ENCODE measurements at regions not wholly inside any gene's neighbourhood (a gene's known extent, or its start where the extent isn't known, plus 50 kb on each side); places are given as distances from the start of the nearest gene placed in this dataset.
"Not testable (repeated sequence)": the region's sequence is repeated elsewhere in the genome, so short reads cannot be mapped to it uniquely, and the experiment has no call there.

- Mint-ChIP-seq H3K27me3 (peaks cover 4 to 13% (median 7%) of the 10 kb centered on the region in 3 donors), H3K36me3 (peaks cover 13 to 45% of the 10 kb centered on the region in 2 donors), H3K27ac (no peak overlapping the region), H3K4me1 (no peaks in the 10 kb centered on the region), H3K9me3 (peaks cover 17 to 34% (median 27%) of the 10 kb centered on the region in 7 donors), H3K4me3 (no peak overlapping the region)
- ATAC-seq (ENCODE audit: low read depth in 2 of 2), result no peak
- DNase-seq, result no peak
Observed at GRCh38 chr2:238527565-238527964, 100.8 kb downstream of the ASB1 start.

GRCh38 chr2:238528953-238529781, 102.4 kb downstream of the ASB1 start:
- Mint-ChIP-seq H3K27ac (peak overlapping the region in 1 of 6 donors; percentile 16), H3K4me1 (no peaks in the 10 kb centered on the region), H3K27me3 (peaks cover 4 to 13% (median 7%) of the 10 kb centered on the region in 3 donors), H3K36me3 (peaks cover 16 to 41% of the 10 kb centered on the region in 2 donors), H3K4me3 (no peak overlapping the region), H3K9me3 (peaks cover 16 to 43% (median 31%) of the 10 kb centered on the region in 7 donors)
- no peak for DNase-seq
- ATAC-seq (ENCODE audit: low read depth in 2 of 2), result no peak

- H3K4me1 Mint-ChIP-seq; H3K27me3 Mint-ChIP-seq; DNase-seq; H3K27ac Mint-ChIP-seq; ATAC-seq (ENCODE audit: low read depth in 2 of 2): not testable (repeated sequence)
- H3K4me3 Mint-ChIP-seq, result peak overlapping the region in 1 of 8 donors; percentile 64
- peaks cover 16 to 43% (median 31%) of the 10 kb centered on the region in 7 donors for H3K9me3 Mint-ChIP-seq
- peaks cover 22 to 41% of the 10 kb centered on the region in 2 donors for H3K36me3 Mint-ChIP-seq
Observed at GRCh38 chr2:238531017-238531645, 104.4 kb downstream of the ASB1 start.

- not testable (repeated sequence) for H3K4me3 Mint-ChIP-seq; H3K36me3 Mint-ChIP-seq; DNase-seq; ATAC-seq (ENCODE audit: low read depth in 2 of 2); H3K27ac Mint-ChIP-seq; H3K4me1 Mint-ChIP-seq
- Mint-ChIP-seq H3K27me3 (peaks cover 0 to 19% (median 15%) of the 10 kb centered on the region in 3 donors), H3K9me3 (peaks cover 0 to 45% (median 17%) of the 10 kb centered on the region in 7 donors)
Observed at GRCh38 chr2:238543732-238544131, 117.0 kb downstream of the ASB1 start.

GRCh38 chr2:238548902-238549462, 122.3 kb downstream of the ASB1 start:
- H3K27me3 Mint-ChIP-seq, result peaks cover 0 to 10% (median 10%) of the 10 kb centered on the region in 3 donors
- H3K4me3 Mint-ChIP-seq, result no peak overlapping the region
- peaks cover 5 to 34% (median 15%) of the 10 kb centered on the region in 7 donors for H3K9me3 Mint-ChIP-seq

GRCh38 chr2:238549866-238550265, 123.1 kb downstream of the ASB1 start:
- Mint-ChIP-seq H3K9me3 (peaks cover 5 to 35% (median 16%) of the 10 kb centered on the region in 7 donors), H3K4me3 (no peak overlapping the region), H3K27me3 (peaks cover 0 to 5% (median 4%) of the 10 kb centered on the region in 3 donors), H3K27ac (no peak overlapping the region), H3K36me3 (peaks cover 5 to 8% of the 10 kb centered on the region in 2 donors), H3K4me1 (no peaks in the 10 kb centered on the region)
- ATAC-seq (ENCODE audit: low read depth in 2 of 2), result no peak
- no peak for DNase-seq

More at GRCh38 chr2:238548902-238549462, 122.3 kb downstream of the ASB1 start:
- no peak overlapping the region for H3K27ac Mint-ChIP-seq
- H3K36me3 Mint-ChIP-seq, result peaks cover 5 to 8% of the 10 kb centered on the region in 2 donors
- H3K4me1 Mint-ChIP-seq, result no peaks in the 10 kb centered on the region
- DNase-seq (no peak), ATAC-seq (ENCODE audit: low read depth in 2 of 2) (no peak)

GRCh38 chr2:238551091-238551490, 124.4 kb downstream of the ASB1 start:
- peak overlapping the region in 1 of 8 donors; percentile 11 for H3K4me3 Mint-ChIP-seq
- H3K4me1 Mint-ChIP-seq, result no peaks in the 10 kb centered on the region
- no peak overlapping the region for H3K27ac Mint-ChIP-seq

GRCh38 chr2:238552226-238552625, 125.5 kb downstream of the ASB1 start:
- H3K4me3 Mint-ChIP-seq, result no peak overlapping the region
- ATAC-seq (ENCODE audit: low read depth in 2 of 2) (no peak), DNase-seq (no peak)
- no peak overlapping the region for H3K27ac Mint-ChIP-seq
- no peaks in the 10 kb centered on the region for H3K4me1 Mint-ChIP-seq
- peaks cover 5 to 8% of the 10 kb centered on the region in 2 donors for H3K36me3 Mint-ChIP-seq
- H3K9me3 Mint-ChIP-seq, result peaks cover 5 to 28% (median 9%) of the 10 kb centered on the region in 7 donors
- H3K27me3 Mint-ChIP-seq, result peaks cover 2 to 7% (median 4%) of the 10 kb centered on the region in 3 donors

More at GRCh38 chr2:238551091-238551490, 124.4 kb downstream of the ASB1 start:
- Mint-ChIP-seq H3K9me3 (peaks cover 5 to 33% (median 10%) of the 10 kb centered on the region in 7 donors), H3K36me3 (peaks cover 5 to 8% of the 10 kb centered on the region in 2 donors), H3K27me3 (peaks cover 0 to 8% (median 0%) of the 10 kb centered on the region in 3 donors)
- no peak for ATAC-seq (ENCODE audit: low read depth in 2 of 2)
- no peak for DNase-seq

GRCh38 chr2:238553159-238553558, 126.4 kb downstream of the ASB1 start:
- Mint-ChIP-seq H3K36me3 (peaks cover 5 to 8% of the 10 kb centered on the region in 2 donors), H3K27ac (no peak overlapping the region), H3K27me3 (peaks cover 4 to 12% (median 9%) of the 10 kb centered on the region in 3 donors), H3K9me3 (peaks cover 4 to 27% (median 9%) of the 10 kb centered on the region in 7 donors), H3K4me3 (no peak overlapping the region), H3K4me1 (no peaks in the 10 kb centered on the region)
- ATAC-seq (ENCODE audit: low read depth in 2 of 2), result no peak
- no peak for DNase-seq

- H3K4me3 Mint-ChIP-seq, result peak overlapping the region in 1 of 8 donors; percentile 70
- H3K4me1 Mint-ChIP-seq, result no peaks in the 10 kb centered on the region
- H3K27ac Mint-ChIP-seq, result no peak overlapping the region
- H3K27me3 Mint-ChIP-seq, result peaks cover 4 to 12% (median 9%) of the 10 kb centered on the region in 3 donors
- H3K9me3 Mint-ChIP-seq, result peaks cover 3 to 27% (median 7%) of the 10 kb centered on the region in 7 donors
- no peak for ATAC-seq (ENCODE audit: low read depth in 2 of 2)
- H3K36me3 Mint-ChIP-seq, result peaks cover 5 to 8% of the 10 kb centered on the region in 2 donors
- no peak for DNase-seq
Observed at GRCh38 chr2:238554468-238555315, 128.0 kb downstream of the ASB1 start.

GRCh38 chr2:238555786-238556542, 129.2 kb downstream of the ASB1 start:
- Mint-ChIP-seq H3K4me3 (no peak overlapping the region), H3K27me3 (peaks cover 4 to 17% (median 15%) of the 10 kb centered on the region in 3 donors), H3K9me3 (peaks cover 1 to 23% (median 5%) of the 10 kb centered on the region in 7 donors), H3K27ac (no peak overlapping the region), H3K4me1 (no peaks in the 10 kb centered on the region), H3K36me3 (peaks cover 5 to 8% of the 10 kb centered on the region in 2 donors)
- no peak for ATAC-seq (ENCODE audit: low read depth in 2 of 2)
- no peak for DNase-seq

GRCh38 chr2:238557431-238557830, 130.7 kb downstream of the ASB1 start:
- H3K4me3 Mint-ChIP-seq, result no peak overlapping the region
- no peak for DNase-seq
- peaks cover 5 to 8% of the 10 kb centered on the region in 2 donors for H3K36me3 Mint-ChIP-seq
- H3K4me1 Mint-ChIP-seq, result no peaks in the 10 kb centered on the region
- no peak for ATAC-seq (ENCODE audit: low read depth in 2 of 2)
- no peak overlapping the region for H3K27ac Mint-ChIP-seq
- peaks cover 4 to 17% (median 15%) of the 10 kb centered on the region in 3 donors for H3K27me3 Mint-ChIP-seq
- peaks cover 1 to 14% (median 5%) of the 10 kb centered on the region in 7 donors for H3K9me3 Mint-ChIP-seq

All from naive B cell (primary cell).